Type B pancreatic cell (in vitro differentiated cells): ENCODE measurements at regions not wholly inside any gene's neighbourhood (a gene's known extent, or its start where the extent isn't known, plus 50 kb on each side); places are given as distances from the start of the nearest gene placed in this dataset.

Experiments used
- DNase-seq: peaks from one replicate; pipeline ENCODE4 v3.0.0; 2021; ENCODE audit warnings: mixed read lengths; ENCODE audit not compliant: unreplicated experiment; ENCODE audit errors: extremely low spot score
- H3K27ac Mint-ChIP-seq: 2 replicates; pipeline ENCODE4 v1.8.0; 2021; ENCODE audit warnings: mild to moderate bottlenecking, mixed read lengths
- H3K27me3 Mint-ChIP-seq: 2 replicates; pipeline ENCODE4 v1.8.0; 2021; ENCODE audit warnings: mixed read lengths
- H3K36me3 Mint-ChIP-seq: 2 replicates; pipeline ENCODE4 v1.8.0; 2021; ENCODE audit warnings: mixed read lengths
- H3K4me1 Mint-ChIP-seq: one replicate; pipeline ENCODE4 v1.8.0; 2021; ENCODE audit warnings: mixed read lengths; ENCODE audit not compliant: unreplicated experiment
- H3K4me3 Mint-ChIP-seq: 2 replicates; pipeline ENCODE4 v1.8.0; 2021; ENCODE audit warnings: mild to moderate bottlenecking, mixed read lengths
- H3K9me3 Mint-ChIP-seq: 2 replicates; pipeline ENCODE4 v1.8.0; 2021; ENCODE audit warnings: mixed read lengths
- CTCF ChIP-seq: fragments of 200-600 bp; sonication (generic); conservative IDR thresholded peaks from 2 replicates; pipeline ENCODE4 v1.5.0; 2021; ENCODE audit warnings: antibody characterized with exemption, mild to moderate bottlenecking

GRCh38 chr2:215526341-215526740, 90.5 kb upstream of the FN1 start:
- peaks cover 24% of the 10 kb centered on the region for H3K4me1 Mint-ChIP-seq
- peaks cover 5% of the 10 kb centered on the region for H3K9me3 Mint-ChIP-seq

GRCh38 chr2:215522237-215522636, 86.4 kb upstream of the FN1 start:
- Mint-ChIP-seq H3K27me3 (no peaks in the 10 kb centered on the region), H3K4me1 (peaks cover 21% of the 10 kb centered on the region), H3K27ac (no peak overlapping the region), H3K4me3 (no peak overlapping the region), H3K36me3 (no peaks in the 10 kb centered on the region), H3K9me3 (no peaks in the 10 kb centered on the region)
- TF ChIP-seq CTCF = no peak
- DNase-seq = no peak

More at GRCh38 chr2:215526341-215526740, 90.5 kb upstream of the FN1 start:
- Mint-ChIP-seq H3K27ac (no peak overlapping the region), H3K4me3 (no peak overlapping the region), H3K36me3 (no peaks in the 10 kb centered on the region), H3K27me3 (no peaks in the 10 kb centered on the region)
- DNase-seq = no peak
- TF ChIP-seq CTCF = no peak

- no peak overlapping the region for H3K27ac Mint-ChIP-seq
- no peak for TF ChIP-seq CTCF
- no peak for DNase-seq
- peaks cover 14% of the 10 kb centered on the region for H3K4me1 Mint-ChIP-seq
- no peaks in the 10 kb centered on the region for H3K36me3 Mint-ChIP-seq
- H3K4me3 Mint-ChIP-seq = no peak overlapping the region
- H3K9me3 Mint-ChIP-seq = no peaks in the 10 kb centered on the region
- H3K27me3 Mint-ChIP-seq = no peaks in the 10 kb centered on the region
Observed at GRCh38 chr2:215521031-215521430, 85.2 kb upstream of the FN1 start.

GRCh38 chr2:215517391-215517790, 81.5 kb upstream of the FN1 start:
- H3K36me3 Mint-ChIP-seq = no peaks in the 10 kb centered on the region
- H3K4me1 Mint-ChIP-seq = peaks cover 13% of the 10 kb centered on the region
- no peak for DNase-seq
- TF ChIP-seq CTCF = no peak
- H3K27ac Mint-ChIP-seq = no peak overlapping the region
- no peaks in the 10 kb centered on the region for H3K9me3 Mint-ChIP-seq
- no peak overlapping the region for H3K4me3 Mint-ChIP-seq
- H3K27me3 Mint-ChIP-seq = no peaks in the 10 kb centered on the region

GRCh38 chr2:215514516-215514915, 78.6 kb upstream of the FN1 start:
- DNase-seq = peak; percentile 68
- H3K9me3 Mint-ChIP-seq = no peaks in the 10 kb centered on the region
- H3K36me3 Mint-ChIP-seq = no peaks in the 10 kb centered on the region
- no peak overlapping the region for H3K27ac Mint-ChIP-seq
- no peak for TF ChIP-seq CTCF
- H3K4me1 Mint-ChIP-seq = peaks cover 11% of the 10 kb centered on the region
- no peak overlapping the region for H3K4me3 Mint-ChIP-seq
- H3K27me3 Mint-ChIP-seq = no peaks in the 10 kb centered on the region
